ENCODE measurements at regions not wholly inside any gene's neighbourhood (a gene's known extent, or its start where the extent isn't known, plus 50 kb on each side); places are given as distances from the start of the nearest gene placed in this dataset.
A peak's percentile ranks its signal among the peaks of the same experiment; 100 is the strongest.

DNA sequence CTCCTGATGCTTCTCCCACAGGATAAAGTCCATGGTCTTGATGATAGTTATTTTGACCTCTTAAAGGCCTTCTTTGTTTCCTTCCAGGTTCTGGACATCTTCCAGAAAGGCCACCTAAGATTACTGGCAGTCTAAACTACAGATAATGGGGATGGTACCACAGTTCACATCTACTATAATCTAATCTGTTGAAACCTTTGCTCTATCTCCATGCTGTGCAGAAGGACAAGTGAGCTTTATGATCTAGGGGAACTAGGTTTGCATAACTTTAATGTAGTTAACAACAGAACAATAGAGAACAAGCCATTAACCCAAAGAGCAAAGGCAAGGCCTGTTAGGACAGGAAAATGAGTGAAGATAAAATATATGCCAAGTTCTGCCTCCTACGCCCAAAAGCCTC, 103.9 kb upstream of the KLHL13 start:
- H3K36me3 ChIP-seq, result no peaks in the 10 kb centered on the region
- no peak for DNase-seq
- H3K4me3 ChIP-seq, result no peak overlapping the region
- no peak overlapping the region for H3K27ac ChIP-seq
- intact Hi-C loops (cut with DNase I; ENCODE audit: low total_unique reads), result no loop called here
- no peaks in the 10 kb centered on the region for H3K4me1 ChIP-seq
- TF ChIP-seq, protein P1, sequence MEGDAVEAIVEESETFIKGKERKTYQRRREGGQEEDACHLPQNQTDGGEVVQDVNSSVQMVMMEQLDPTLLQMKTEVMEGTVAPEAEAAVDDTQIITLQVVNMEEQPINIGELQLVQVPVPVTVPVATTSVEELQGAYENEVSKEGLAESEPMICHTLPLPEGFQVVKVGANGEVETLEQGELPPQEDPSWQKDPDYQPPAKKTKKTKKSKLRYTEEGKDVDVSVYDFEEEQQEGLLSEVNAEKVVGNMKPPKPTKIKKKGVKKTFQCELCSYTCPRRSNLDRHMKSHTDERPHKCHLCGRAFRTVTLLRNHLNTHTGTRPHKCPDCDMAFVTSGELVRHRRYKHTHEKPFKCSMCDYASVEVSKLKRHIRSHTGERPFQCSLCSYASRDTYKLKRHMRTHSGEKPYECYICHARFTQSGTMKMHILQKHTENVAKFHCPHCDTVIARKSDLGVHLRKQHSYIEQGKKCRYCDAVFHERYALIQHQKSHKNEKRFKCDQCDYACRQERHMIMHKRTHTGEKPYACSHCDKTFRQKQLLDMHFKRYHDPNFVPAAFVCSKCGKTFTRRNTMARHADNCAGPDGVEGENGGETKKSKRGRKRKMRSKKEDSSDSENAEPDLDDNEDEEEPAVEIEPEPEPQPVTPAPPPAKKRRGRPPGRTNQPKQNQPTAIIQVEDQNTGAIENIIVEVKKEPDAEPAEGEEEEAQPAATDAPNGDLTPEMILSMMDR (IDR thresholded peaks at IDR 0.05), result no peak
- H3K9me3 ChIP-seq, result no peaks in the 10 kb centered on the region
- H3K27me3 ChIP-seq, result no peaks in the 10 kb centered on the region

DNA sequence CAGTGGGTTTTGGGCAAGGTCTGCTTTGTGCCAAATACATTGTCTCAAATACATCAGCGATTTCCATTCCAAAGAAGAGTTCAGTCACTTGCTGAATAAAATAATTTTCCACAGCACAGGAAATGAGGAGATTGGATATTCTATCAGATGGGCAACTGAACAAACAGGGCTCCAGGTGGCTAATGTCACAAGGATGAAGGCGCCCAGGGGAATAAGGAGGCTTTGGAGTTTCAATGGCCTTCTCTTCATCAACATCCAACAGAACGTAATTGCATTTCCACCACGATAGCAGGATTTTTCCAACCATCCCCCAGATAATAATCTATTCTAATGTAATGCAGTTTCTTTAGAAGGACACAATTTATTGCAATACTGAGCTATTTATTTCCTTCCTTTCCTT, 104.7 kb upstream of the KLHL13 start:
- Histone ChIP-seq H3K27ac (no peak overlapping the region), H3K27me3 (no peaks in the 10 kb centered on the region), H3K4me3 (no peak overlapping the region), H3K9me3 (no peaks in the 10 kb centered on the region), H3K4me1 (no peaks in the 10 kb centered on the region), H3K36me3 (no peaks in the 10 kb centered on the region)
- TF ChIP-seq, protein P1 (IDR thresholded peaks at IDR 0.05), result no peak
- intact Hi-C loops (cut with DNase I; ENCODE audit: low total_unique reads), result no loop called here
- no peak for DNase-seq

GRCh38 chrX:118221733-118222132, 105.1 kb upstream of the KLHL13 start:
- H3K36me3 ChIP-seq, result no peaks in the 10 kb centered on the region
- DNase-seq, result no peak
- TF ChIP-seq, protein P1 (IDR thresholded peaks at IDR 0.05), result no peak
- intact Hi-C loops (cut with DNase I; ENCODE audit: low total_unique reads), result no loop called here
- H3K4me1 ChIP-seq, result no peaks in the 10 kb centered on the region
- H3K9me3 ChIP-seq, result no peaks in the 10 kb centered on the region
- H3K4me3 ChIP-seq, result no peak overlapping the region
- H3K27ac ChIP-seq, result no peak overlapping the region
- no peaks in the 10 kb centered on the region for H3K27me3 ChIP-seq

DNA sequence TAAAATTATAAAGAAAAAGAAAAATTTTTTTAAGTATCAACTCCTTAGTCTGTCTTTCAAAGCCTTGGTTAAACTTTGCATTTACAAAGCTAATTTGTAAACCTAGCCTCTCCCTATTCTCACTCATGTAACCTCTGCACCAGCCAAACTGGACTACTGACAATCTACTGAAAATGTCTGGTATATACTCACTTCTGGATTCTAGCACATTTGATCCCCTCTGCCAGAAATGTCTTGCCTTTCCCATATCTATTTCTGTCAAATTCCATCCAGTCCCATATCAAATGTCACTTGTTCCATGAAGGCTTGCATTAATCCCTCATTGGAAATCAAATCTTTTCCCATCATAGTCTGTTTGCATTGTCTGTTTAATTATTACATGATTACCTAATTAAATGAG, 105.8 kb upstream of the KLHL13 start:
- no peaks in the 10 kb centered on the region for H3K36me3 ChIP-seq
- H3K4me3 ChIP-seq, result no peak overlapping the region
- H3K4me1 ChIP-seq, result no peaks in the 10 kb centered on the region
- H3K9me3 ChIP-seq, result no peaks in the 10 kb centered on the region
- intact Hi-C loops (cut with DNase I; ENCODE audit: low total_unique reads), result no loop called here
- H3K27ac ChIP-seq, result no peak overlapping the region
- no peaks in the 10 kb centered on the region for H3K27me3 ChIP-seq
- TF ChIP-seq, protein P1 (IDR thresholded peaks at IDR 0.05), result no peak
- no peak for DNase-seq

DNA sequence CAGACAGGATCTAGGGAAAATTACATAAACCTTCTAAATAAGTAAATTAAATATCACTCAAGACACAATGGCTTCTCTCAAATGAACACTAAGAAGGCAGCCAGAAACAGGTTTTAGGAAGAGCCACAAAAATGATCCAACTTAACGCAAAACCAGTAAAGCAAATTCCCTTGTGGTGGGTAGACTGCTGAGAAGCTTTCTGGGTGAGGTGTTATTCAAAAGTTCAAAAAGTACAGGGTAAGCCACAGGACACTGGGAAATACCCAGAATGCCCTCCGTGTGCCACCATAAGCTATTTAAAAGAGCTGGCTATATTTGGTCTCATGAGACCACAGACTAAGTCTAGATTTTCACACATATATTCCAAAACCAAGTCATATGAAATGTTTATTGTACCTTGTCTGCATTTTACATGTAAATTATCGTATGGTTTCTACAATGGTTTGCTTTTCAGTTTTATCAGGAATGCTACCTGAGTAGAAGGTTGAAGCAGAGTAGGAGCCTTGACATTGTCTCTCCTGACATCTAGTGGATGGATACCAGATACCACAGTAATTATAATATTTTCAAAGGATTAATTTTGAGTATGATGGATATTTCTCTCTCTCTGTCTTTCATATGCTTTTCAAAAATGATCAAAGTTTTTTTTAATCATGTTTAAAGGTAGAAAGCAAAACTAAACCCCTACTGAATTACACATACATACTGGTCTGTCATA, 109.3 kb upstream of the KLHL13 start:
- no peak overlapping the region for H3K4me3 ChIP-seq

More for the DNA sequence above, 109.3 kb upstream of the KLHL13 start:
- no peaks in the 10 kb centered on the region for H3K36me3 ChIP-seq
- H3K4me1 ChIP-seq, result peaks cover 0 to 8% (median 0%) of the 10 kb centered on the region in 4 donors
- H3K27me3 ChIP-seq, result no peaks in the 10 kb centered on the region
- no peak for DNase-seq
- peak overlapping the region in 1 of 2 donors; percentile 55 for H3K27ac ChIP-seq
- TF ChIP-seq, protein P1 (IDR thresholded peaks at IDR 0.05), result peak; percentile 37 to 39
- H3K9me3 ChIP-seq, result no peaks in the 10 kb centered on the region
- intact Hi-C loops (cut with DNase I; ENCODE audit: low total_unique reads), result no loop called here
